Neuronal stem cell (in vitro differentiated cells): ENCODE measurements at regions not wholly inside any gene's neighbourhood (a gene's known extent, or its start where the extent isn't known, plus 50 kb on each side); places are given as distances from the start of the nearest gene placed in this dataset.

Experiments used
- DNase-seq: peaks from one replicate; pipeline ENCODE4 v3.0.0-alpha.2; 2013; ENCODE audit warnings: low spot score
- H2AFZ ChIP-seq: one replicate; pipeline ENCODE4 v1.6.1; 2013; ENCODE audit warnings: mild to moderate bottlenecking, low read length, inconsistent platforms
- H2AK5ac ChIP-seq: 2 replicates; pipeline ENCODE4 v1.6.1; 2013; ENCODE audit warnings: low read depth, mild to moderate bottlenecking, inconsistent platforms, low read length, moderate library complexity, mixed read lengths
- H2BK120ac ChIP-seq: 2 replicates; pipeline ENCODE4 v1.6.1; 2013; ENCODE audit warnings: low read depth, mild to moderate bottlenecking, inconsistent platforms, low read length, moderate library complexity, mixed read lengths
- H2BK12ac ChIP-seq: one replicate; pipeline ENCODE4 v1.6.1; 2013; ENCODE audit warnings: low read length, inconsistent platforms
- H2BK15ac ChIP-seq: 2 replicates; pipeline ENCODE4 v1.6.1; 2013; ENCODE audit warnings: mild to moderate bottlenecking, low read length, inconsistent platforms, mixed read lengths
- H2BK5ac ChIP-seq: one replicate; pipeline ENCODE4 v1.6.1; 2013; ENCODE audit warnings: inconsistent platforms, mild to moderate bottlenecking, low read length, moderate library complexity
- H3K14ac ChIP-seq: one replicate; pipeline ENCODE4 v1.6.1; 2013; ENCODE audit warnings: low read length, inconsistent platforms
- H3K18ac ChIP-seq: 2 replicates; pipeline ENCODE4 v1.6.1; 2013; ENCODE audit warnings: low read length, inconsistent platforms
- H3K23ac ChIP-seq: 2 replicates; pipeline ENCODE4 v1.6.1; 2013; ENCODE audit warnings: low read depth, mild to moderate bottlenecking, mixed read lengths, low read length, inconsistent platforms; ENCODE audit not compliant: poor library complexity
- H3K27ac ChIP-seq: replicated peaks from 3 replicates; pipeline ENCODE4 v1.5.1; 2013; ENCODE audit warnings: low read length, inconsistent platforms
- H3K27me3 ChIP-seq, 3 experiments: 2 replicates each; pipeline ENCODE4 v1.6.1; 2013; ENCODE audit warnings: low read length in 3 of 3, mild to moderate bottlenecking in 2 of 3, inconsistent platforms in 1 of 3, low read depth in 1 of 3, mixed read lengths in 1 of 3, moderate library complexity in 1 of 3; ENCODE audit not compliant: control insufficient read depth in 3 of 3, insufficient read depth in 3 of 3
- H3K36me3 ChIP-seq, 2 donors: replicated peaks in 1 of 2; 2 replicates each; pipeline ENCODE4 v1.6.1; 2013; ENCODE audit warnings: low read length in 2 of 2; ENCODE audit not compliant: control insufficient read depth in 2 of 2, insufficient read depth in 2 of 2
- H3K4ac ChIP-seq: 2 replicates; pipeline ENCODE4 v1.6.1; 2013; ENCODE audit warnings: inconsistent platforms, mild to moderate bottlenecking, low read length, moderate library complexity
- H3K4me1 ChIP-seq, 2 donors: 1 replicate in 1 of 2; 2 replicates in 1 of 2; pipeline ENCODE4 v1.6.1; 2013; ENCODE audit warnings: low read length in 2 of 2, low read depth in 1 of 2; ENCODE audit not compliant: control insufficient read depth in 2 of 2, insufficient read depth in 1 of 2
- H3K4me2 ChIP-seq: one replicate; pipeline ENCODE4 v1.6.1; 2013; ENCODE audit warnings: mild to moderate bottlenecking, low read length, inconsistent platforms; ENCODE audit not compliant: insufficient read depth, poor library complexity, severe bottlenecking
- H3K4me3 ChIP-seq, 2 donors: 2 replicates each; pipeline ENCODE4 v1.5.1; 2013; ENCODE audit warnings: low read length in 2 of 2, mild to moderate bottlenecking in 2 of 2, inconsistent platforms in 1 of 2, moderate library complexity in 1 of 2
- H3K79me1 ChIP-seq: one replicate; pipeline ENCODE4 v1.6.1; 2013; ENCODE audit warnings: low read depth, mild to moderate bottlenecking, inconsistent platforms, low read length, moderate library complexity
- H3K9ac ChIP-seq: one replicate; pipeline ENCODE4 v1.6.1; 2013; ENCODE audit warnings: mild to moderate bottlenecking, low read depth, low read length, inconsistent platforms; ENCODE audit not compliant: poor library complexity
- H3K9me3 ChIP-seq, 2 donors: replicated peaks in 1 of 2; 2 replicates each; pipeline versions ENCODE3 to v1.6.1; 2013; ENCODE audit warnings: low read length in 2 of 2, mild to moderate bottlenecking in 2 of 2, inconsistent platforms in 1 of 2, low read depth in 1 of 2, mixed read lengths in 1 of 2, moderate library complexity in 1 of 2; ENCODE audit not compliant: control insufficient read depth in 2 of 2, insufficient read depth in 1 of 2
- H4K8ac ChIP-seq: one replicate; pipeline ENCODE4 v1.6.1; 2013; ENCODE audit warnings: low read depth, mild to moderate bottlenecking, inconsistent platforms, low read length, moderate library complexity
- H4K91ac ChIP-seq: one replicate; pipeline ENCODE4 v1.6.1; 2013; ENCODE audit warnings: low read length, low read depth, mild to moderate bottlenecking, inconsistent platforms; ENCODE audit not compliant: poor library complexity
- WGBS, 2 donors: extraction: QIAGEN DNeasy Blood & Tissue Kit; methylation state at CpG; one replicate each; pipeline ENCODE4 v1.1.7; 2013; ENCODE audit warnings: missing lambda C conversion rate in 2 of 2, mixed read lengths in 1 of 2; ENCODE audit not compliant: insufficient read length in 2 of 2, insufficient replicate concordance in 1 of 2; ENCODE audit errors: extremely low coverage in 2 of 2; 5-methylcytosine and 5-hydroxymethylcytosine counted together

DNA sequence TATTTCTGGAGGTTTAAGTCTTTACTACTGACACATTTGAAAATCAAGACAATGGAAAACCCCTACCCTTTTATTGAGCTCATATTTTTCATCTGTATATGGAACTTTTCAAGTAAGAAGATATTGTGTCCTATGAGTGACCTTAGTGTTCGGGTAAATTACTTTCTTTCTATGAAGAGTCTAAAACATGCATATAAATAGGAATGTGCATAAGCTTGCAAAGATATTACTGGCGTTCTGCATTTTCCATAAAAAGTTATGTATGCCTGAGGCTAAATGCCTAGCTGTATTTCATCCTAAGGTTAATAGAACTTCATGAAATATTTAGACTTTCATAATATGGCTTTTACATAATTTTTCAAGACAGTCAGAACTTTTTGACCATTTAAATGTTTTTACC lies 495.8 kb upstream of the ADAMTS5 start:
- H3K4ac ChIP-seq, result no peak overlapping the region
- no peak overlapping the region for H3K4me2 ChIP-seq
- no CpG with 5 or more reads among the region's 2 CpGs for WGBS, 2 donors
- H2BK12ac ChIP-seq, result no peak overlapping the region
- H3K27ac ChIP-seq, result no peak overlapping the region
- H4K91ac ChIP-seq, result no peak overlapping the region
- no peak overlapping the region for H2BK5ac ChIP-seq
- no peaks in the 10 kb centered on the region for H3K27me3 ChIP-seq
- no peak overlapping the region for H3K23ac ChIP-seq
- no peaks in the 10 kb centered on the region for H3K79me1 ChIP-seq
- H2AFZ ChIP-seq, result no peak overlapping the region
- H3K36me3 ChIP-seq, result no peaks in the 10 kb centered on the region
- H3K9ac ChIP-seq, result no peak overlapping the region
- no peaks in the 10 kb centered on the region for H3K9me3 ChIP-seq
- H3K4me1 ChIP-seq, result no peaks in the 10 kb centered on the region
- H2BK120ac ChIP-seq, result no peak overlapping the region
- no peak for DNase-seq
- no peak overlapping the region for H4K8ac ChIP-seq
- H3K14ac ChIP-seq, result no peak overlapping the region
- H2BK15ac ChIP-seq, result no peak overlapping the region
- H2AK5ac ChIP-seq, result no peak overlapping the region
- no peak overlapping the region for H3K4me3 ChIP-seq
- H3K18ac ChIP-seq, result no peak overlapping the region

DNA sequence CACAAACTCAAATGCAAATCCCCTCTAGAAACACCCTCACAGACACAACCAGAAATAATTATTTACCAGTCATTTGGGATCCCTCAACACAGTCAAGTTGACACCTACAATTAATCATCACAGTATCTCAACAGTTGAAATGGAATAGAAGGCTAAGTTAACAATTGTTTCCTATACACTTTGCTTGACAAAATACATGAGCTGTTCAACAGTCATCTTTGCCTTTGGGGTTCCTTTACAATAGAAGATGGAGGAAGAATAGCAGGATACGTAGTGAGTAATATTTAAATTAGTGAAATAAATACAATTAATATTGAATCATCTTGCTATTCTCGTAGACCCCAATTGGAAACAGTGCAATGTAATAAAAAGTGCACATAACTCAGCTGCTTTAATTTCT lies 487.3 kb upstream of the ADAMTS5 start:
- H3K79me1 ChIP-seq, result no peaks in the 10 kb centered on the region
- no peak overlapping the region for H2BK12ac ChIP-seq
- no peaks in the 10 kb centered on the region for H3K36me3 ChIP-seq
- H2BK15ac ChIP-seq, result no peak overlapping the region
- no peak for DNase-seq
- no peak overlapping the region for H4K91ac ChIP-seq
- no peak overlapping the region for H3K4ac ChIP-seq
- H3K4me3 ChIP-seq, result no peak overlapping the region
- H2AFZ ChIP-seq, result no peak overlapping the region
- H2BK5ac ChIP-seq, result no peak overlapping the region
- H3K23ac ChIP-seq, result no peak overlapping the region
- no peaks in the 10 kb centered on the region for H3K9me3 ChIP-seq
- H2AK5ac ChIP-seq, result no peak overlapping the region
- no peaks in the 10 kb centered on the region for H3K27me3 ChIP-seq
- no peak overlapping the region for H3K27ac ChIP-seq
- no CpG with 5 or more reads among the region's 2 CpGs for WGBS, 2 donors
- H3K4me1 ChIP-seq, result no peaks in the 10 kb centered on the region
- H3K9ac ChIP-seq, result no peak overlapping the region
- H3K4me2 ChIP-seq, result no peak overlapping the region
- H2BK120ac ChIP-seq, result no peak overlapping the region
- H3K14ac ChIP-seq, result no peak overlapping the region
- no peak overlapping the region for H3K18ac ChIP-seq
- no peak overlapping the region for H4K8ac ChIP-seq

DNA sequence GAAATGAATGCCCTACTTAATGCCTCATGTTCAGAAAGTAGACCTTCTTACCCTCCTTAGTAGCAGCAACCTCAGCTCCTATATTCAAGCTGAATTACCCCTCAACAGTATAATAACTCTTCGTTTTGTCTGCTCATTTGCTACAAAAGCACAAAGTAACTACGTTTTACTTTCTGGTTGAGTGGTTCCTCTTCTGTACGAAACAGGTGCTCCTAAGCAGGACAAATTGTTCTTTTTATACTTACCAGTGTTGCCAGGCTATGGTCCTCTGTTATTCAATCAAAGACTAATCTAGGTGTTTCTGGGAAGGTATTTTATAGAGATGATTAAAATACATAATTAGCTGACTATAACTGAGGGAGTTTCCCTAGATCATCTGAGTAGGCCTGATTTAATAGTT lies 484.2 kb upstream of the ADAMTS5 start:
- DNase-seq, result no peak
- Histone ChIP-seq H3K14ac (no peak overlapping the region), H3K27ac (no peak overlapping the region), H3K9me3 (no peaks in the 10 kb centered on the region), H3K4me3 (no peak overlapping the region), H3K18ac (no peak overlapping the region), H2AK5ac (no peak overlapping the region), H3K36me3 (no peaks in the 10 kb centered on the region), H3K4me1 (no peaks in the 10 kb centered on the region), H4K8ac (no peak overlapping the region), H3K27me3 (no peaks in the 10 kb centered on the region), H2AFZ (no peak overlapping the region), H3K9ac (no peak overlapping the region), H4K91ac (no peak overlapping the region), H2BK5ac (no peak overlapping the region), H3K4me2 (no peak overlapping the region), H2BK15ac (no peak overlapping the region), H2BK12ac (no peak overlapping the region), H2BK120ac (no peak overlapping the region), H3K4ac (no peak overlapping the region), H3K23ac (no peak overlapping the region), H3K79me1 (no peaks in the 10 kb centered on the region)
- WGBS, 2 donors, result no CpG with 5 or more reads among the region's 3 CpGs

DNA sequence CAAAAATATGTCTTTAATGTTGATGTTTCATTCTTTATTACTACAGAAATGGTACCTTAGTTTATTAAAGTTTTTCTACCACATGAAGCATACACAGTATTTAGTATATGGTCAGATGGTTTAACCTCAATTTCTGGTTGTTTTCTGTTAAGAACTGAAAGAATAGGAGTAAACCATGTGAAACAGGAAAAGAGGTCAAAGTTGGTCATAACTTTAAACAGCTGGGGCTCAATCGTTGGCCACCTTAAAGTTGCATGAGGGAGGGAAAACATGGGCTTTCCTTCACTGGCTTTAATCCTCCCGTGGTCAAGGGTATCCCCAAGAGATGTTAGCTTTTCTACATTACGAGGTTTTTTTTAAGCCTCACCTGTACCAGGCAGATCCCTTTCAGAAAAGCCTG lies 483.3 kb upstream of the ADAMTS5 start:
- Histone ChIP-seq H3K9ac (no peak overlapping the region), H3K23ac (no peak overlapping the region), H2AFZ (no peak overlapping the region), H2AK5ac (no peak overlapping the region), H3K14ac (no peak overlapping the region), H2BK5ac (no peak overlapping the region), H3K4me1 (no peaks in the 10 kb centered on the region), H3K4me3 (no peak overlapping the region), H3K27me3 (no peaks in the 10 kb centered on the region), H4K91ac (no peak overlapping the region), H3K4ac (no peak overlapping the region), H2BK15ac (no peak overlapping the region), H2BK120ac (no peak overlapping the region), H4K8ac (no peak overlapping the region), H3K18ac (no peak overlapping the region), H3K79me1 (no peaks in the 10 kb centered on the region), H3K9me3 (no peaks in the 10 kb centered on the region), H3K27ac (no peak overlapping the region), H2BK12ac (no peak overlapping the region), H3K36me3 (no peaks in the 10 kb centered on the region), H3K4me2 (no peak overlapping the region)
- DNase-seq, result no peak
- no CpG with 5 or more reads among the region's 3 CpGs for WGBS, 2 donors
